Prostate gland (tissue), 2 donors: ENCODE measurements at regions not wholly inside any gene's neighbourhood (a gene's known extent, or its start where the extent isn't known, plus 50 kb on each side); places are given as distances from the start of the nearest gene placed in this dataset.

ENCODE experiments used
- DNase-seq: peaks from one replicate; pipeline ENCODE4 v3.0.0-alpha.2; 2019; ENCODE audit warnings: low spot score
- H3K27ac ChIP-seq, 2 donors: fragments of 200-600 bp; sonication (generic); 2 replicates each; pipeline ENCODE4 v1.5.1; 2017 to 2019
- H3K27me3 ChIP-seq: fragments of 200-600 bp; sonication (generic); replicated peaks from 2 replicates; pipeline ENCODE4 v1.5.1; 2019; ENCODE audit not compliant: insufficient read depth
- H3K36me3 ChIP-seq, 2 donors: fragments of 200-600 bp; sonication (generic); 1 replicate in 1 of 2; 2 replicates in 1 of 2; pipeline versions ENCODE4 v1.5.1 to v1.8.1; 2017 to 2019
- H3K4me1 ChIP-seq: fragments of 200-600 bp; sonication (generic); replicated peaks from 2 replicates; pipeline ENCODE4 v1.5.1; 2019
- H3K4me3 ChIP-seq, 2 donors: fragments of 200-600 bp; sonication (generic); 2 replicates each; pipeline ENCODE4 v1.5.1; 2017 to 2019
- H3K9me3 ChIP-seq: fragments of 200-600 bp; sonication (generic); 2 replicates; pipeline ENCODE4 v1.5.1; 2017
- CTCF ChIP-seq, 4 experiments: fragments of 200-600 bp in 2 of 4; fragments of 450-650 bp in 2 of 4; sonication (generic) in 2 of 4; IDR thresholded peaks; 1 replicate in 3 of 4; 2 replicates in 1 of 4; pipeline ENCODE4 v1.5.1; 2016 to 2019; ENCODE audit warnings: antibody characterized with exemption in 4 of 4, mild to moderate bottlenecking in 2 of 4, moderate library complexity in 2 of 4
- POLR2A ChIP-seq: fragments of 450-650 bp; IDR thresholded peaks from one replicate; pipeline ENCODE4 v1.6.1; 2016; ENCODE audit warnings: antibody characterized with exemption, mild to moderate bottlenecking
- POLR2AphosphoS5 ChIP-seq: sonication (generic); formaldehyde crosslinking; IDR thresholded peaks from one replicate; pipeline ENCODE4 v1.6.1; 2017; ENCODE audit warnings: antibody characterized with exemption
- WGBS: methylation state at CpG from one replicate; pipeline ENCODE4 v1.1.5; 2018; 5-methylcytosine and 5-hydroxymethylcytosine counted together
- intact Hi-C: fragments of 100-400 bp; cut with DNase I; formaldehyde crosslinking; loops from one replicate; pipeline ENCODE4 v1.14.2; 2022

DNA sequence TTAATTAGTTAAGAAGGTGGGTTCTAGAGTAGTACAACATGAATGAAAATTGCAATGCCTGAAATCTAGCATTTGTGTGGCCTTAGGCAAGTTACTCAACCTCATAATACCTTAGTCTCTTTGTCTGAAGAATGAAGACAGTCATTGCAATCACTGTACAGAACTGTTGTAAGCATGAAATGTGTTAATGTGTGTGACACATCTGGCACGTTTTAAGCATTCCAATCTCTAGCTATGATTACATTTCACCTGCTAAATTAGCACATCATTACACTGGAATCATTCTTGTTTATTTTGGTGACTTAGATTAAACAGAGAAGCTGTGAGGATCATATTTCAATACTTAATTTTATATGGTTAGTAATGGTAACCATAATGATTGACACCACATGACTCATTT is 629.7 kb upstream of the KIF2B start:
- WGBS, result 45% methylated on average over 1 of the region's 1 CpG
- Histone ChIP-seq H3K9me3 (no peaks in the 10 kb centered on the region), H3K27me3 (no peaks in the 10 kb centered on the region), H3K27ac (no peak overlapping the region), H3K4me1 (no peaks in the 10 kb centered on the region), H3K4me3 (no peak overlapping the region), H3K36me3 (no peaks in the 10 kb centered on the region)
- no peak for TF ChIP-seq CTCF (IDR thresholded peaks at IDR 0.05)
- no peak for TF ChIP-seq POLR2AphosphoS5
- TF ChIP-seq POLR2A, result no peak
- intact Hi-C loops, result no loop called here
- DNase-seq, result no peak

DNA sequence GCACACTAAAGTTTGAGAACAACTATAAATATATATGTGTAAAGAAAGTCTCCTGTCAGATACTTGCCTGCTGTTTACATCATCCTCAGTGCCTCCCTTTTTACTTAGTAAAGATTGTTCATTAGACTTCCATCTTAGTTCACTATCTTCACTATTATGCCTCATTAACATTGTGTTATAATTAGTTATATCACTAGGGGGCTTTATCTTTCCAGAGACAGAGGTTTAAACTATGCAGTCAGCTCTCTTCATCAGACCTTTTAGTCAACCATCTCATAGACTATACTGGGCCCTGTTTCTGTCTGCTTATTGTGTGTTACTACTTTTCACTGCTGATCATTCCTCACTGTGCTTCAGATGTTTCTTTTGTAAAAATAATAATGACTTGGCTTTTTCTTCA is 630.8 kb upstream of the KIF2B start:
- Histone ChIP-seq H3K4me1 (no peaks in the 10 kb centered on the region), H3K27me3 (no peaks in the 10 kb centered on the region), H3K27ac (no peak overlapping the region), H3K36me3 (no peaks in the 10 kb centered on the region), H3K4me3 (no peak overlapping the region), H3K9me3 (no peaks in the 10 kb centered on the region)
- intact Hi-C loops, result no loop called here
- DNase-seq, result no peak
- TF ChIP-seq POLR2AphosphoS5 (no peak), POLR2A (no peak), CTCF (IDR thresholded peaks at IDR 0.05) (no peak)

DNA sequence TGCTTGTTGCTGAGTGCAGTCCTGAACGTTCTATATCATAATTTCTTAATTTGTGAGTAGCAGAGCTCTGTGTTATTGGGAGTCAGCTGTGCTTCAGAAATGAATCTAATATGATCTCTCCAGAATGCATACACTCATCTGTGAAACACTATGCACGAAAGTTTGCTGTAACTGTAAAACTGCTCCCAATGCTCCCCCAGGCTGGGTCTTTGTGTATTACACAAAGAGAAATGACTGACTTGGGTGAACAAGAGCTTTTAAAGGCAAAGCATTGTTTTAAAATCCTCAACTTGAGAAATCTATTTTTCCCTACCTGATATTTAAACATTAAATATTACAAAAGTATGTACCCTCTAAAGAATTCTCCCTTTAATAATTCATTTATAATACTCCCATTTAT is 636.7 kb upstream of the KIF2B start:
- no peak for DNase-seq
- no peak overlapping the region for H3K4me3 ChIP-seq
- H3K27ac ChIP-seq, result no peak overlapping the region
- no peaks in the 10 kb centered on the region for H3K36me3 ChIP-seq
- 54% methylated on average over 2 of the region's 2 CpGs for WGBS
- no peaks in the 10 kb centered on the region for H3K4me1 ChIP-seq
- no peaks in the 10 kb centered on the region for H3K9me3 ChIP-seq
- TF ChIP-seq POLR2AphosphoS5 (no peak), CTCF (IDR thresholded peaks at IDR 0.05) (no peak), POLR2A (no peak)
- H3K27me3 ChIP-seq, result no peaks in the 10 kb centered on the region
- intact Hi-C loops, result no loop called here

GRCh38 chr17:53176629-53177028 is 646.1 kb upstream of the KIF2B start:
- no peak for DNase-seq
- no peaks in the 10 kb centered on the region for H3K4me1 ChIP-seq
- no peaks in the 10 kb centered on the region for H3K9me3 ChIP-seq
- no peak for TF ChIP-seq CTCF (IDR thresholded peaks at IDR 0.05)
- no peak for TF ChIP-seq POLR2A
- no peak for TF ChIP-seq POLR2AphosphoS5
- intact Hi-C loops, result no loop called here
- no peak overlapping the region for H3K4me3 ChIP-seq
- no peak overlapping the region for H3K27ac ChIP-seq
- no peaks in the 10 kb centered on the region for H3K36me3 ChIP-seq
- no peaks in the 10 kb centered on the region for H3K27me3 ChIP-seq

- no peaks in the 10 kb centered on the region for H3K4me1 ChIP-seq
- no peak for TF ChIP-seq POLR2A
- TF ChIP-seq CTCF (IDR thresholded peaks at IDR 0.05), result no peak
- TF ChIP-seq POLR2AphosphoS5, result no peak
- no peaks in the 10 kb centered on the region for H3K9me3 ChIP-seq
- intact Hi-C loops, result no loop called here
- H3K27me3 ChIP-seq, result no peaks in the 10 kb centered on the region
- DNase-seq, result no peak
- WGBS, result 88% methylated on average over 1 of the region's 1 CpG
- no peak overlapping the region for H3K27ac ChIP-seq
- no peak overlapping the region for H3K4me3 ChIP-seq
- H3K36me3 ChIP-seq, result no peaks in the 10 kb centered on the region
Observed at GRCh38 chr17:53168413-53168812, 654.3 kb upstream of the KIF2B start.
